Gastroesophageal sphincter (tissue), 3 donors: ENCODE measurements at regions not wholly inside any gene's neighbourhood (a gene's known extent, or its start where the extent isn't known, plus 50 kb on each side); places are given as distances from the start of the nearest gene placed in this dataset.

Source experiments
- CTCF ChIP-seq, 4 experiments: fragments of 200-600 bp in 2 of 4; fragments of 450-650 bp in 2 of 4; sonication (generic) in 1 of 4; IDR thresholded peaks; one replicate each; pipeline ENCODE4 v1.5.1; 2017 to 2019; ENCODE audit warnings: antibody characterized with exemption in 4 of 4, mild to moderate bottlenecking in 2 of 4, moderate library complexity in 2 of 4
- POLR2AphosphoS5 ChIP-seq: sonication (generic); formaldehyde crosslinking; IDR thresholded peaks from one replicate; pipeline ENCODE4 v1.6.1; 2017; ENCODE audit warnings: antibody characterized with exemption

DNA sequence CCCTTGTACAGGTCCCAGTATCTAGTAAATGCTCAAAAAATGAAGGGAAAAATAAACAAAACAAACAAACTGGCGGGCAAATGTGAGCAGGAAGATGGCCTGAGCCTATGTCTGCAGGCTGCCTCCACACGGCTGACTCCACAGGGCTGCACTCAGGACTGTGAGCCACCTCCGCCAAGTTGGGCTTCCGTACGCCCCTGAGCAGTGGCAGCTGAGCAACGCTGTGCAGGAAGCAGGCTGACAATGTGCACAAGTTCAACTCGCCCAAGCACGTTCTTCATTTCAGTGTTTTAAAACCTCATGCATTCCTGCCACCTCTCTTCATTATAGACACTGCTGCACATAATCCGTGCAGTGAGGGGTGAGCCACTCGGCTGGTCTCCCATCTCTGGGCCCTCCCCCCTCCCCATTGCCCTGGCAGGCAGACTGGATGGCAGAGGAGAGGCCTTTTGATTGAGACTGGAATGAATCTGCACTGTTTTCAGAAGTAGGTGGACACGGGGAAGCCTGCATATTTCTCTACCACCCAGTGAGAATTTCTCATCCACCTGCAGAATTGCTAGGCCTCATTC lies 915.3 kb downstream of the UQCRFS1 start:
- TF ChIP-seq CTCF (IDR thresholded peaks at IDR 0.05) (no peak), POLR2AphosphoS5 (no peak)
